WERI-Rb-1 (cell line): ENCODE measurements at regions not wholly inside any gene's neighbourhood (a gene's known extent, or its start where the extent isn't known, plus 50 kb on each side); places are given as distances from the start of the nearest gene placed in this dataset.
"Not testable (repeated sequence)": the region's sequence is repeated elsewhere in the genome, so short reads cannot be mapped to it uniquely, and the experiment has no call there.

ENCODE experiments used
- DNase-seq: peaks from one replicate; pipeline ENCODE4 v3.0.0-alpha.2; 2020
- H3K27ac ChIP-seq: fragments of 250-450 bp; sonication (Bioruptor Pico); 2 replicates; pipeline ENCODE4 v1.5.1; 2020; ENCODE audit warnings: mild to moderate bottlenecking, moderate library complexity
- H3K27me3 ChIP-seq: fragments of 250-450 bp; sonication (Bioruptor Pico); 2 replicates; pipeline ENCODE4 v1.5.1; 2021; ENCODE audit warnings: mild to moderate bottlenecking, low read depth, moderate library complexity; ENCODE audit not compliant: insufficient read depth, severe bottlenecking
- H3K36me3 ChIP-seq: fragments of 250-450 bp; sonication (Bioruptor Pico); 2 replicates; pipeline ENCODE4 v1.5.1; 2020; ENCODE audit warnings: mild to moderate bottlenecking, moderate library complexity
- H3K4me3 ChIP-seq: 2 replicates; pipeline ENCODE4 v1.5.1; 2011; ENCODE audit warnings: low read depth, mild to moderate bottlenecking, control low read depth, low read length
- H3K9me3 ChIP-seq: fragments of 250-450 bp; sonication (Bioruptor Pico); 2 replicates; pipeline ENCODE4 v1.5.1; 2021; ENCODE audit warnings: mild to moderate bottlenecking, moderate library complexity; ENCODE audit not compliant: severe bottlenecking
- TF ChIP-seq, protein P1 (sequence below): IDR thresholded peaks from 2 replicates; pipeline ENCODE4 v1.5.1; 2011; ENCODE audit warnings: low read depth, mild to moderate bottlenecking, control low read depth, inconsistent platforms, low read length

DNA sequence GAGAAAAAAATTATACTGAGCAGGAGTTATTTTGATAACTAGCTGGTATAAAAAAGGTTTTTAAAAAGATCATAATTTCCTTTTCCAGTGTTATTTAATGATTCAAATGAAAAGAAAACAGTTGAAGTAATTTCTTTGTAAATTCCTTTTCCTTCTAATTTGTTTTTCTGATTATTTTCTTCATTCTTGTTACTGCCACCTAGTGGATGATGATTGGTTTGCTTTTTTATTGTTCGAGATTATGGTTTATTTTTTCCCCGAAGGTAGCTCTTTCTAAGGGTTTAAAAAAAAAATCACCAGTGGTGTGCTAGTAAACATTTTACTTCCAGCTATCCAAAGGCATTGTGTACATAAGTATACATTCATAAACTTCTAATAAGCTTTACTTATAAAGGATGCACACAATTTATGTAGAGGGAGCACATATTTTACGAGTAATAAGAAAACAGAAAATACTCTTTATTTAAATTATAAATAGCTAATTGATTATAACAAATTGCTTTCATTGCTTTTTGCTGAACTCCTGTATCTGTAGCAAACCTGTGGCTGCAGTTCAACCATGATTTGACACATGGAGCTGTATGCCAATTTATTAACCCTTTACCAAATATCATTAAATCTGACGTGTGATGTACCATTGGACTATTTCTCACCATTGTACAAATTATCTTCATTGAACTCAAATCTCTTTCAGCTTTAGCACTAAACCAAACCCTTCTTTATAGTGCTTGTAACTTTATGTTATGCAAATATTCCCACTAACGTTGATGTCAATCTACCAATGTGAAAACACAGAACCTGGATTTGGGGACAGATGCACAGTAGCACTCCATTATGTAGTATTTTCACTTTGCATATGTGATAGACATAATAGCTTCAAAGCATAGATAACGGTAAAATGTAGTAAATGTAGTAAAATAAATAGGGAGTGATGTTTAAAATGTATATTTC, 97.8 kb upstream of the ANK2 start:
- no peak overlapping the region for H3K4me3 ChIP-seq
- H3K36me3 ChIP-seq = no peaks in the 10 kb centered on the region
- no peak for DNase-seq
- H3K9me3 ChIP-seq = no peaks in the 10 kb centered on the region
- H3K27ac ChIP-seq = no peak overlapping the region
- TF ChIP-seq, protein P1, sequence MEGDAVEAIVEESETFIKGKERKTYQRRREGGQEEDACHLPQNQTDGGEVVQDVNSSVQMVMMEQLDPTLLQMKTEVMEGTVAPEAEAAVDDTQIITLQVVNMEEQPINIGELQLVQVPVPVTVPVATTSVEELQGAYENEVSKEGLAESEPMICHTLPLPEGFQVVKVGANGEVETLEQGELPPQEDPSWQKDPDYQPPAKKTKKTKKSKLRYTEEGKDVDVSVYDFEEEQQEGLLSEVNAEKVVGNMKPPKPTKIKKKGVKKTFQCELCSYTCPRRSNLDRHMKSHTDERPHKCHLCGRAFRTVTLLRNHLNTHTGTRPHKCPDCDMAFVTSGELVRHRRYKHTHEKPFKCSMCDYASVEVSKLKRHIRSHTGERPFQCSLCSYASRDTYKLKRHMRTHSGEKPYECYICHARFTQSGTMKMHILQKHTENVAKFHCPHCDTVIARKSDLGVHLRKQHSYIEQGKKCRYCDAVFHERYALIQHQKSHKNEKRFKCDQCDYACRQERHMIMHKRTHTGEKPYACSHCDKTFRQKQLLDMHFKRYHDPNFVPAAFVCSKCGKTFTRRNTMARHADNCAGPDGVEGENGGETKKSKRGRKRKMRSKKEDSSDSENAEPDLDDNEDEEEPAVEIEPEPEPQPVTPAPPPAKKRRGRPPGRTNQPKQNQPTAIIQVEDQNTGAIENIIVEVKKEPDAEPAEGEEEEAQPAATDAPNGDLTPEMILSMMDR = 0 out of 2 replicates have a peak, but pooled peaks have one; percentile 15
- no peaks in the 10 kb centered on the region for H3K27me3 ChIP-seq

DNA sequence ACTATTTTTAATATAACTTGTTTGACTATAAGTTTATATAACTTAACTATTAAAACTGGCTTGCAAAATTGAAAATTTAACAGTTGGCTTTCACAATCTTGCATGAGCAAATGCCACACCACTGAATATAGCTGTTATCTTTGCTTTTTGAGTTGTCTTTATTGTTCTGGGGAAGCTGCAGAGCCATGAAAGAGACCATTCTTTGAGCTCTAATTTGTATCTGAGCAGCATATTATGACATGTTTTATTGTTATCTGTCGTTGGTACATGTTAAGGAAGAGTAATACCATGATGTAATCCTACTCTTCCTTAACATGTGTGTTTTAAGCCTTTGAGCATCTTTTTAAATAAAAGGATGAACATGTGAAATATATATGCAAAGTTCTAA, 97.1 kb upstream of the ANK2 start:
- Histone ChIP-seq H3K27me3 (no peaks in the 10 kb centered on the region), H3K9me3 (no peaks in the 10 kb centered on the region), H3K36me3 (no peaks in the 10 kb centered on the region), H3K4me3 (no peak overlapping the region), H3K27ac (no peak overlapping the region)
- no peak for DNase-seq
- TF ChIP-seq, protein P1 = no peak

DNA sequence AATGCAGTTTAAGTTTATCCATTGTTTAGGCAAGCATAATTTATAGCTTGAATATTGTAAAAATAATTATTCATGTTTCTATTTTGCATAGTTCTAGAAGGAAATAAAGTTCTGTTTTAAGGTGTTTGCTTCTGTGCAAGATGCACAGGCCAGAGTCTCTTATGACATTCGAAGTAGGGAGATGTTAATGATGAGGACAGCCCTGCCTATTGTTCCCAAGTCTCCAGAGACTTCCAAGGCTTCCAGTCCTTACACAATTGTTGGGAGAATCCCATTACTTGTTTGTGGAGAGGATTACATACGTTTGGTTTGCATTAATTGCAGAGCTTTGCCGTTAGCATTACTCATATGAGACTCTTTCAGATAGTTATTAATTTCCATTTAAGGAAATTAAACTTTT, 96.2 kb upstream of the ANK2 start:
- TF ChIP-seq, protein P1 = no peak
- no peak for DNase-seq
- no peaks in the 10 kb centered on the region for H3K27me3 ChIP-seq

DNA sequence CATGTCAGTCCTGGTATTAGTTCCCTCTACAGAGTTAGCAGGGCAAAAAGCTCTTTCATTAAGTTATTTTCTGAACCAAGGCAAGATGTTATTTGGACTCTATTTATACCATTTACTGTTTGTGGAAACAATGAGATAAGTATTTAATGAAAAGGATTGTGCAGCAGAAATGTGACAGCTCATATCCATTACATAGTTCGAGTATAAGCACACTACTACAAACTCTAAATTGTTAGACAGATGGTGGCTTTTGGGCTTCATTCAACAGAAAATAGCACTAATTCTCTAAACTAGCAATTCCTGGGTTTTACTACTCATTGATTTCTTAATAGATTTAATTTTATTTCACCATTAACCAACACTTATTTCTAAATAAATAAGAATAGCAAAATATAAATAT, 95.2 kb upstream of the ANK2 start:
- Histone ChIP-seq H3K36me3 (no peaks in the 10 kb centered on the region), H3K27ac (no peak overlapping the region), H3K4me3 (no peak overlapping the region), H3K9me3 (peaks cover 5% of the 10 kb centered on the region), H3K27me3 (no peaks in the 10 kb centered on the region)
- TF ChIP-seq, protein P1 = no peak
- no peak for DNase-seq

More for the DNA sequence above, 96.2 kb upstream of the ANK2 start:
- H3K4me3 ChIP-seq = no peak overlapping the region
- H3K9me3 ChIP-seq = peaks cover 3% of the 10 kb centered on the region
- no peak overlapping the region for H3K27ac ChIP-seq
- no peaks in the 10 kb centered on the region for H3K36me3 ChIP-seq

DNA sequence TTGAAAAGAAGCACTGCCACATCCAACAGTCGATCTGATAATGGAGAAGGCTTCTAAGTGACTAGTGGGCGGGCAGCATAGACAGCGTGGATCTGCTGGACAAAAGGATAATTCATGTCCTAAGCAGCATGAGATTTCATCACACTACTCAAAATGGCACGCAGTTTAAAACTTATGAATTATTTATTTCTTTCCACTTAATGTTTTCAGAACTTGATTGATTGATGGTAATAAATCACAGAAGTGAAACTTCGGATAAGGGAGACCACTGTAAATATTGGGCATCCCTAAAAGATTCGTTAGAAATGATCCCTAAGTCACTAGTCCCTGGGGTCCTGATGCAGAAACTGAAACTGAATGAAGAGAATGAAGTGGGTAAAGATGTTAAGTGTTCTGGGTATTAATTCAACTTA, 93.0 kb upstream of the ANK2 start:
- no peak overlapping the region for H3K27ac ChIP-seq
- no peak overlapping the region for H3K4me3 ChIP-seq
- peaks cover 5% of the 10 kb centered on the region for H3K9me3 ChIP-seq
- DNase-seq = no peak
- H3K27me3 ChIP-seq = no peaks in the 10 kb centered on the region
- no peaks in the 10 kb centered on the region for H3K36me3 ChIP-seq
- TF ChIP-seq, protein P1 = no peak

DNA sequence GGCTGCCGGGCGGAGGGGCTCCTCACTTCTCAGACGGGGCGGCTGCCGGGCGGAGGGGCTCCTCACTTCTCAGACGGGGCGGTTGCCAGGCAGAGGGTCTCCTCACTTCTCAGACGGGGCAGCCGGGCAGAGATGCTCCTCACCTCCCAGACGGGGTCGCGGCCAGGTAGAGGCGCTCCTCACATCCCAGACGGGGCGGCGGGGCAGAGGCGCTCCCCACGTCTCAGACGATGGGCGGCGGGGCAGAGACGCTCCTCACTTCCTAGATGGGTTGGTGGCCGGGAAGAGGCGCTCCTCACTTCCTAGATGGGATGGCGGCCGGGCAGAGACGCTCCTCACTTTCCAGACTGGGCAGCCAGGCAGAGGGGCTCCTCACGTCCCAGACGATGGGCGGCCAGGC, 91.7 kb upstream of the ANK2 start:
- not testable (repeated sequence) for H3K4me3 ChIP-seq, H3K9me3 ChIP-seq, DNase-seq

More for the DNA sequence above, 91.7 kb upstream of the ANK2 start:
- not testable (repeated sequence) for H3K27ac ChIP-seq, H3K36me3 ChIP-seq, H3K27me3 ChIP-seq
